Trophoblast cell (in vitro differentiated cells and primary cell): ENCODE measurements at regions not wholly inside any gene's neighbourhood (a gene's known extent, or its start where the extent isn't known, plus 50 kb on each side); places are given as distances from the start of the nearest gene placed in this dataset.

Experiments used
- DNase-seq, 2 donors: peaks; one replicate each; pipeline ENCODE4 v3.0.0-alpha.2; 2016
- H2AFZ ChIP-seq: 2 replicates; pipeline ENCODE4 v1.6.1; 2013; ENCODE audit warnings: low read length, moderate library complexity, mild to moderate bottlenecking; ENCODE audit not compliant: insufficient read depth, poor library complexity
- H2AK5ac ChIP-seq: 2 replicates; pipeline ENCODE4 v1.6.1; 2013; ENCODE audit warnings: mild to moderate bottlenecking, low read length
- H2BK120ac ChIP-seq: 2 replicates; pipeline ENCODE4 v1.6.1; 2013; ENCODE audit warnings: low read length, mild to moderate bottlenecking, moderate library complexity; ENCODE audit not compliant: insufficient read depth, poor library complexity
- H2BK12ac ChIP-seq: 2 replicates; pipeline ENCODE4 v1.6.1; 2013; ENCODE audit warnings: mild to moderate bottlenecking, low read length, moderate library complexity
- H2BK5ac ChIP-seq: 2 replicates; pipeline ENCODE4 v1.6.1; 2013; ENCODE audit warnings: low read length, low read depth, moderate library complexity, mild to moderate bottlenecking; ENCODE audit not compliant: poor library complexity
- H3K14ac ChIP-seq: 2 replicates; pipeline ENCODE4 v1.6.1; 2013; ENCODE audit warnings: mild to moderate bottlenecking, low read length
- H3K18ac ChIP-seq: 2 replicates; pipeline ENCODE4 v1.6.1; 2013; ENCODE audit warnings: mild to moderate bottlenecking, low read length
- H3K23ac ChIP-seq: 2 replicates; pipeline ENCODE4 v1.6.1; 2013; ENCODE audit warnings: low read length
- H3K27ac ChIP-seq: 2 replicates; pipeline ENCODE4 v1.5.1; 2013; ENCODE audit warnings: low read depth, mild to moderate bottlenecking, inconsistent platforms, low read length, moderate library complexity
- H3K27me3 ChIP-seq: 2 replicates; pipeline ENCODE4 v1.6.1; 2013; ENCODE audit warnings: inconsistent platforms, mild to moderate bottlenecking, low read length, moderate library complexity; ENCODE audit not compliant: insufficient read depth
- H3K36me3 ChIP-seq, 2 experiments: 1 replicate in 1 of 2; 2 replicates in 1 of 2; pipeline ENCODE4 v1.6.1; 2013; ENCODE audit warnings: low read length in 2 of 2, mild to moderate bottlenecking in 2 of 2, moderate library complexity in 1 of 2; ENCODE audit not compliant: insufficient read depth in 2 of 2, control insufficient read depth in 1 of 2
- H3K4ac ChIP-seq: 2 replicates; pipeline ENCODE4 v1.6.1; 2013; ENCODE audit warnings: low read depth, mild to moderate bottlenecking, low read length, moderate library complexity
- H3K4me1 ChIP-seq, 2 experiments: 1 replicate in 1 of 2; 2 replicates in 1 of 2; pipeline ENCODE4 v1.6.1; 2013; ENCODE audit warnings: low read length in 2 of 2, mild to moderate bottlenecking in 2 of 2, moderate library complexity in 1 of 2; ENCODE audit not compliant: insufficient read depth in 2 of 2, control insufficient read depth in 1 of 2
- H3K4me2 ChIP-seq: 2 replicates; pipeline ENCODE4 v1.6.1; 2013; ENCODE audit warnings: inconsistent platforms, mild to moderate bottlenecking, low read length, moderate library complexity
- H3K4me3 ChIP-seq: 2 replicates; pipeline ENCODE4 v1.5.1; 2013; ENCODE audit warnings: mild to moderate bottlenecking, low read depth, low read length, inconsistent platforms
- H3K79me1 ChIP-seq: one replicate; pipeline ENCODE4 v1.6.1; 2013; ENCODE audit warnings: low read length
- H3K79me2 ChIP-seq: 2 replicates; pipeline ENCODE4 v1.6.1; 2013; ENCODE audit warnings: low read length, mild to moderate bottlenecking; ENCODE audit not compliant: control insufficient read depth, insufficient read depth, poor library complexity
- H3K9ac ChIP-seq: 2 replicates; pipeline ENCODE4 v1.6.1; 2013; ENCODE audit warnings: mild to moderate bottlenecking, low read length
- H3K9me3 ChIP-seq: 2 replicates; pipeline ENCODE4 v1.6.1; 2013; ENCODE audit warnings: low read depth, mild to moderate bottlenecking, control low read depth, inconsistent platforms, low read length; ENCODE audit not compliant: insufficient read depth
- H4K12ac ChIP-seq: 2 replicates; pipeline ENCODE4 v1.6.1; 2013; ENCODE audit warnings: low read depth, mild to moderate bottlenecking, low read length, moderate library complexity
- H4K8ac ChIP-seq: 2 replicates; pipeline ENCODE4 v1.6.1; 2013; ENCODE audit warnings: low read depth, mild to moderate bottlenecking, low read length, moderate library complexity
- H4K91ac ChIP-seq: one replicate; pipeline ENCODE4 v1.6.1; 2013; ENCODE audit warnings: low read depth, mild to moderate bottlenecking, low read length, moderate library complexity
- WGBS: extraction: QIAGEN DNeasy Blood & Tissue Kit; methylation state at CpG from one replicate; pipeline ENCODE4 v1.1.7; 2013; ENCODE audit warnings: missing lambda C conversion rate; ENCODE audit not compliant: insufficient read length, insufficient coverage; ENCODE audit errors: extremely low coverage; 5-methylcytosine and 5-hydroxymethylcytosine counted together

DNA sequence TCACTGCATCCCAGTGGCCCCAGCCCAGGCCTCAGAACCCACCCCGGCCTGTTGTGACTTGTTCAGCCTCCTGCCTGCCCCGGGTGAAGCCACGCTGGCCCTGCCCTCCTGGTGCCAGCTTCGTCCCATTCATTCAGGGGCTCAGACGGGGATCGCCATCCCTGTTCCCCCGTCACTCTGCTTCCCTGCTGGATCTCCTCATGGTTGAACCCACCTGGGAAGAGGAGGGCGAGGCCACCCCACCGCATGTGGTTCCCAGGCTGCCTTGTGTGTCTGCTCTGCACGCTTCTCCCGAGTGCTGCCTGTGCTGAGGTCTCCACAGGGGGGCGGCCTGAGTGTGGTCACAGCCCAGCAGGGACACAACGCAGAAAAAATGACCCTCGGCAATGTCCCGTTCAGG lies 108.2 kb upstream of the ACTRT2 start:
- no peak overlapping the region for H4K12ac ChIP-seq
- no peaks in the 10 kb centered on the region for H3K79me1 ChIP-seq
- no peak overlapping the region for H2AFZ ChIP-seq
- no peak overlapping the region for H2BK120ac ChIP-seq
- no peak overlapping the region for H2AK5ac ChIP-seq
- no peak overlapping the region for H3K23ac ChIP-seq
- no peaks in the 10 kb centered on the region for H3K27me3 ChIP-seq
- no peak overlapping the region for H4K91ac ChIP-seq
- H3K4me3 ChIP-seq: no peak overlapping the region
- no peak overlapping the region for H3K9ac ChIP-seq
- no peak overlapping the region for H2BK12ac ChIP-seq
- no peaks in the 10 kb centered on the region for H3K79me2 ChIP-seq
- H4K8ac ChIP-seq: no peak overlapping the region
- no peak overlapping the region for H3K27ac ChIP-seq
- no peak for DNase-seq
- H3K4me1 ChIP-seq: no peaks in the 10 kb centered on the region
- no peaks in the 10 kb centered on the region for H3K36me3 ChIP-seq
- no peak overlapping the region for H3K4me2 ChIP-seq
- no peak overlapping the region for H3K18ac ChIP-seq
- H3K9me3 ChIP-seq: peaks cover 57% of the 10 kb centered on the region
- H3K14ac ChIP-seq: no peak overlapping the region
- no CpG with 5 or more reads among the region's 15 CpGs for WGBS
- no peak overlapping the region for H2BK5ac ChIP-seq
- no peak overlapping the region for H3K4ac ChIP-seq

DNA sequence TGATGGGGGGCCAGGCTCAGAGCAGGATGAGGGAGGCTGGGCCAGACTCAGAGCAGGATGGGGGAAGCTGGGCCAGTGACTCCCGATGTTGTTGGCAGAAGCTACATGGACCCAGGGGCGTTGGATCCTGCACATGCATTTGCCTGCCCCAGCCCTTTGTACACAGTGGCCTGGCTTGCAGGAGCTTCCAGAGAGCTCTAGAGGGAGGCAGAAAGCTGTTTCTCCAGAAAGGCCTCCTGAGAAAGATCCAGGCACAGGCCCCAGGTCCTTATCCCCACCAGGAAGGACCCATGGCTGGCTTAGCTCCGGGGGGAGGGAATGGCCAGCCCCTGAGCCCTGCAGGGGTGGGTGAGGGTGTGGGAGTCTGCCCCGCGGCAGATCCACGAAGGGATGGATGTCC lies 106.6 kb upstream of the ACTRT2 start:
- Histone ChIP-seq H3K4ac (no peak overlapping the region), H2BK5ac (no peak overlapping the region), H3K4me3 (no peak overlapping the region), H3K4me1 (no peaks in the 10 kb centered on the region), H4K91ac (no peak overlapping the region), H4K8ac (no peak overlapping the region), H2BK120ac (no peak overlapping the region), H3K36me3 (no peaks in the 10 kb centered on the region), H3K79me1 (no peaks in the 10 kb centered on the region), H3K4me2 (no peak overlapping the region), H3K9me3 (peaks cover 53% of the 10 kb centered on the region), H2AK5ac (no peak overlapping the region), H2BK12ac (no peak overlapping the region), H4K12ac (no peak overlapping the region), H3K14ac (no peak overlapping the region), H2AFZ (no peak overlapping the region), H3K9ac (no peak overlapping the region), H3K27me3 (no peaks in the 10 kb centered on the region), H3K79me2 (no peaks in the 10 kb centered on the region), H3K27ac (no peak overlapping the region), H3K23ac (no peak overlapping the region), H3K18ac (no peak overlapping the region)
- WGBS: no CpG with 5 or more reads among the region's 6 CpGs
- DNase-seq: no peak

DNA sequence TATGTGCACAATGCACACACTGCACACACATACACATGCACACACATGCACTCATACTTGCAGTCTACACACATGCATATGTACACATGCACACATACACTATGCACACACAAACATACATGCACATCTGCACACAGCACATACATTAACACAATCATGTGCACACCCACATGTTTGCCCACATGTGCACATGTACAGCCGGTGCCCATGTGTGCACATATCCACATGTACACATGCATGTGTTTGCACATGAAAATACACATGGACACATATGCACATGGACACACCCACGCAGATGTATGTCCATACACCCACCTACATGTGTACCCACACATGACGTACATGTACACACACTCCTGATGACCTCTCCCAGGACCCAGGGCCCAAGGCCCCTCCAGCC lies 105.1 kb upstream of the ACTRT2 start:
- H4K12ac ChIP-seq: no peak overlapping the region
- H2BK120ac ChIP-seq: no peak overlapping the region
- H3K14ac ChIP-seq: no peak overlapping the region
- no peak overlapping the region for H4K91ac ChIP-seq
- no CpG with 5 or more reads among the region's 3 CpGs for WGBS
- no peaks in the 10 kb centered on the region for H3K79me2 ChIP-seq
- no peaks in the 10 kb centered on the region for H3K79me1 ChIP-seq
- H3K18ac ChIP-seq: no peak overlapping the region
- no peak for DNase-seq
- no peak overlapping the region for H3K4ac ChIP-seq
- H4K8ac ChIP-seq: no peak overlapping the region
- H3K27me3 ChIP-seq: no peaks in the 10 kb centered on the region
- no peak overlapping the region for H3K4me2 ChIP-seq
- no peak overlapping the region for H2AFZ ChIP-seq
- no peak overlapping the region for H2BK5ac ChIP-seq
- H2BK12ac ChIP-seq: no peak overlapping the region
- no peaks in the 10 kb centered on the region for H3K36me3 ChIP-seq
- H3K4me3 ChIP-seq: peak overlapping the region; percentile 49
- no peak overlapping the region for H3K9ac ChIP-seq
- H3K23ac ChIP-seq: no peak overlapping the region
- no peaks in the 10 kb centered on the region for H3K4me1 ChIP-seq
- H2AK5ac ChIP-seq: no peak overlapping the region
- H3K9me3 ChIP-seq: peaks cover 44% of the 10 kb centered on the region
- H3K27ac ChIP-seq: no peak overlapping the region

DNA sequence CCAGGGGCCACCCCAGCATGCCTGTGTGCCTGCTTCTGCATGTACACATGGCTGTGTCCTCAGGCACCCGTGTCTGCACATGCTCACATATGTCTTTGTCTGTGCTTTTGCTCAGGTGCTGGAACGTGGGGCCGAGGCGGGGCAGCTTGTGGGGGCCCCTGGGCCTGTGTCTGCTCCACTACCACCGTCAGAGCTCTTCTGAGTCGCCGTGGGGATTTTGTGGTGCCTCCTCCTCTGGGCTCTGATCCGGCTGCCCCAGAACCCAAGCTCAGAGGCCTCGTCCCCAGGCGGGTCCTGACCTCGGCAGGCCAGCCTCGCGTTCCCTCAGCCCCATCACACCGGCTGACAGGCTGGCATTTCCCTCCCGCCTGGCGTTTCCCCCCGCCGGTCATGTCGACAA lies 104.6 kb upstream of the ACTRT2 start:
- Histone ChIP-seq H3K4me2 (no peak overlapping the region), H3K9me3 (peaks cover 43% of the 10 kb centered on the region), H4K8ac (no peak overlapping the region), H2AK5ac (no peak overlapping the region), H3K79me1 (no peaks in the 10 kb centered on the region), H3K18ac (no peak overlapping the region), H3K14ac (no peak overlapping the region), H3K27ac (no peak overlapping the region), H4K12ac (no peak overlapping the region), H3K27me3 (no peaks in the 10 kb centered on the region), H3K4ac (no peak overlapping the region), H3K23ac (no peak overlapping the region), H3K79me2 (no peaks in the 10 kb centered on the region), H3K4me3 (no peak overlapping the region), H2BK120ac (no peak overlapping the region), H4K91ac (no peak overlapping the region), H2BK12ac (no peak overlapping the region), H2AFZ (no peak overlapping the region), H3K4me1 (no peaks in the 10 kb centered on the region), H2BK5ac (no peak overlapping the region), H3K36me3 (no peaks in the 10 kb centered on the region), H3K9ac (no peak overlapping the region)
- DNase-seq: no peak
- no CpG with 5 or more reads among the region's 19 CpGs for WGBS
